Cardiac septum (tissue), 1 donor: ENCODE measurements at regions not wholly inside any gene's neighbourhood (a gene's known extent, or its start where the extent isn't known, plus 50 kb on each side); places are given as distances from the start of the nearest gene placed in this dataset.

Experiments used
- DNase-seq: peaks from one replicate; pipeline ENCODE4 v3.0.0-alpha.2; 2020; ENCODE audit warnings: low spot score
- intact Hi-C: fragments of 100-400 bp; cut with DNase I; formaldehyde crosslinking; loops from one replicate; pipeline ENCODE4 v1.14.0; 2022
- donor health status: DM: no; HTN: no; CAD: no.

DNA sequence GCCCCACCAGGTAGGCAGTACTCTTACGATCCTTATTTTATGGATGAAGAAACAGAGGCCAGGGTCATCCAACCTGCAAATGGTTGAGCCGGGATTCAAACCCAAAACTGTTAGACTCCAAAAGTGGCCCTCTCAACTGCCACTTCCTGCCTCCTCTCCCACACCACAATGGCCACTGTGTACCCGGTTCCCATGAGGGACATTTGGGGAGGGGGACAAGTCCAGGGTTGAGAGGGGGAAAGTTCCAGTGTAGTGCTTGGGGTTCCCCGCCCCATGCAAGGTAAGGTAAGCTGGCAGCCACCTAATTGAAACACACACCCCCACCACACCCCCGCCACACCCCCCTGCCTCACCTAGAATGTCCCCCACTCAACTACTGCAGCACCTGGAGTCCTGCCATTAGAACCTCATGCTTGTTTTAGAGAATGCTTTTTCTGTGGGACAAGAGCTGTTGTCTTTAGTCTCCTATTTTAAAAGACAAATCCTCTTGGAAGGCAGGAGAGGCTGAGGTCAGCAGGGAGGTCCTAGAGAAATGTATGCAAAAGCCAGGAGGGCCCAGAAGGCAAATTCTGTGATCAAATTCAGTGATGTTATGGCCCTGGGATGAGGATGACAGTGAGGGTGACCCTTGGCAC is 145.2 kb downstream of the ZFP36L2 start:
- intact Hi-C loops = loop anchor here (5.0 kb wide), 1 partner anchor 141 kb away; no protein-coding TSS in a partner anchor

DNA sequence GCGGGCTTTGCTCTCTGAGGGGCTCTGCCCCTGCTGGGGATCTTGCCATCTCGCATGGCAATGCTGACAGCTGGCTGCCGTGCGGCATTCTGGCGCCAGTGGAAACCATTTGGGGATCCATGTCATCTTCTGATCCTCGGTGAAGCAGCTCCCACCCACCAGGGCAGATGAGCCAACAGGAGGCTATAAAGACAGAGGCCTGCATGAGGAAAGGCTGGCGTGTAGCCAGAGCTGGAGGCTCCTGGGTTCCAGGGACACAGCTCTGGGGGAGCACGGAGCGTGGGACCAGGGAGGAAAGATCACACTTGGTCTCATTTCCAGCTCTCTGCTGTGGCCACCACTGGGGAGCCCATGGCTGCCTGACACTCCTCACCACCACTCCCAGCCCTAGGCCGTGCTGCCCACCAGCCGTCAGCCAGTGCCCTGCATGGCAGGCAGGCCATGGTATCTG is 145.8 kb downstream of the ZFP36L2 start:
- peak; percentile 71 for DNase-seq
- intact Hi-C loops = loop anchor here (5.0 kb wide), 1 partner anchor 142 kb away; no protein-coding TSS in a partner anchor

More for the DNA sequence above, 145.2 kb downstream of the ZFP36L2 start:
- peak; percentile 53 for DNase-seq

- intact Hi-C loops = no loop called here
- DNase-seq = peak; percentile 44
Measured at GRCh38 chr2:43078781-43079755, 147.3 kb downstream of the ZFP36L2 start.

GRCh38 chr2:43078301-43078700 is 148.1 kb downstream of the ZFP36L2 start:
- DNase-seq = peak; percentile 31
- intact Hi-C loops = no loop called here

DNA sequence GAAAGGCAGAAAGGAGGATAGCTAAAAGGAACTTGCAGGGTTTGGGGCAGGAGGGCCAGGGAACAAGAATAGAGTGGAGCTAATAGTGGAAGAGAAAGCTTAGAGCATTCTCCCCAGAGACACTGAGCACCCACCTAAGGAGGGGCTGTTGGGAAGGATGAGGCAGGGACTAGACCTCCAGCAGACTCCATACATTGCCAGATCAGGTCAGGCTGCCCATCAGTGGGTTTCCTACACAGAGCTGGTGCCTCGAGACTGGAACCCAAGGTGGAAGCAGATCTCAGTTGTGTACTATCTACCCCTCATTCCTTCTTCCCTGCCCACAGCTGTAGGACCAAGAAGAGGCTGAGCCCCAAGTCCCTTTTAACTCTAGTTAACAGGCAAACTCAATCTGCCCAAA is 148.5 kb downstream of the ZFP36L2 start:
- intact Hi-C loops = no loop called here
- DNase-seq = peak; percentile 33

GRCh38 chr2:43076676-43077075 is 149.7 kb downstream of the ZFP36L2 start:
- DNase-seq = peak; percentile 15
- intact Hi-C loops = no loop called here

DNA sequence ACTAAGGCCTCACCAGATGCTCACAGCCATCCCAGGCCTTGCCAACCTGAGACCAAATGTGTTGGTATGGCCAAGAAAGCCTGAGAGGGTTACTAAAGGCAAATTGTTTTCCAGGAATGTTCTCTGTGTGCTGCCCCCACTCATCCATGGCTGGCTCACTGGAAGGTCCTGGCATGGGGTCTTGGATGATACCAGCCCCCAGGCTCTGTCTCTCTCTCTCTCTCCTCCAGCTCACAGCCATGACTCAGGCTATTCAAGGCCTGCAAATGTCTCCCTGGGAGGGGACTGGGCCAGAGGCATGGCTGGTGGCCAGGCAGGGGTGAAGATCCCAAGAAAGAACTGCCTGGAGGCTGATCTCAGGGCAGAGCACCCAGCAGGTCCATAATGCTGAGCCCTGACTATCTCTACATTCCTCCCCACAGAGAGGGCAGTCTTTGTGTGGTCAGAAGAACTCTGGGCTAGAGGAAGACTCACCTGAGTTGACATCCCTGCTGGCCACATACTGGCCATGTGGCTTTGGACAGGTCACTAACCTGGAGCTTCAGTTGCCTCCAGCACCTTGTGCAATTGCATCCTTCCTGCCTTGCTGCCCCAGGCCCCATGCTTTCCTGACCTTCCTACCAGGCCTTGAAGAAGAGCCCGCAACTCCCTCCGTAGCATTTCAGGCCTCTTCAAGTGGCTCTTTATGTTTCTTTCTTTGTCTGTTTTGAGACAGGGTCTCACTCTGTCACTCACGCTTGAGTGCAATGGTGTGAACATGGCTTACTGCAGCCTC is 150.4 kb downstream of the ZFP36L2 start:
- intact Hi-C loops = no loop called here
- peak; percentile 70 for DNase-seq

- peak; percentile 82 for DNase-seq
- intact Hi-C loops = no loop called here
Measured at GRCh38 chr2:43075054-43075593, 151.3 kb downstream of the ZFP36L2 start.

DNA sequence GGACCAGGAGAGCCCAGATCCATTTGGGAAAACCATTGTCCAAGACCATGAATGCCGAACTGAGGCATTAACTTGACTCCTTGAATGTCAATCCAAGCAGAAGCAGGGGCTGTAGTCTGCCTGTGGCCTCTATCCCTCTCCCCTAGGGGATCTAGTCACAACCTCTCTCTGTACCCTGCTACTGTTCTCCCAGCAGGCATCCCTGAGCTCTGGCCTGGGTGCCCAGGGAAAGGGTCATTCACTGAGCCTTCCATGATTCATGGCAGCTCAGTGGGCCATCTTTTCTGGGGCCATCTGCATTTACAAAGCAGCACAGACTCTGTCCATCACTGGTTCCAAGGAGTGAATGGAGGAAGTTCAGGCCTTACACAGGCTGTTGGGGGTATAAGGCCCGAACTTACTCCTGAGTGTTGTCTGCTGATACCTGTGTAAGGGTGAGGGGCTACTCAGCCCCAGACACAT is 151.8 kb downstream of the ZFP36L2 start:
- intact Hi-C loops = loop anchor here (5.0 kb wide), 2 partner anchors 42 to 112 kb away; no protein-coding TSS in a partner anchor
- DNase-seq = peak; percentile 72

GRCh38 chr2:43074052-43074451 is 152.4 kb downstream of the ZFP36L2 start:
- intact Hi-C loops = loop anchor here (5.0 kb wide), 2 partner anchors 42 to 112 kb away; no protein-coding TSS in a partner anchor

DNA sequence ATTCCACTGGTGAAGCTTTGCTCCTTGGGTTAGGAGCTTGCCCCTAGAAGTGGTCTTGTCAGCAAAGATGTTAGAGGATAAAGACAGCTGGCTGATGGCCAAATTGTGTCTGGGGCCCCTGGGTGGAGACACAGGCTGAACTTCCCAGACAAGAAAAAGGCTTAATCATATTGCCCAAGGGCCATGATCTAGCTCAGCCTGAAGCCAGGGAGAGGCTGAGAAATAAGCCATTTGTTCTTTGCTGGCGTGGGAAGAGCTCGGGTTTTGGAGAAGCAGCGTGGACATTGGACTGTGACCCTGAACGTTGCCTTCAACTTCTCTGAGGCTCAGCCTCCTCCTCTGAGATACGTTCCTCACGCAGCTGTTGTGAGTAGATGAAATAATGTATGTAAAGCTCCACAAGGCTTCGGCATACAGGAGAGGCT is 153.0 kb downstream of the ZFP36L2 start:
- DNase-seq = peak; percentile 74
- intact Hi-C loops = loop anchor here (5.0 kb wide), 2 partner anchors 41 to 111 kb away; no protein-coding TSS in a partner anchor

More at GRCh38 chr2:43074052-43074451, 152.4 kb downstream of the ZFP36L2 start:
- peak; percentile 35 for DNase-seq

DNA sequence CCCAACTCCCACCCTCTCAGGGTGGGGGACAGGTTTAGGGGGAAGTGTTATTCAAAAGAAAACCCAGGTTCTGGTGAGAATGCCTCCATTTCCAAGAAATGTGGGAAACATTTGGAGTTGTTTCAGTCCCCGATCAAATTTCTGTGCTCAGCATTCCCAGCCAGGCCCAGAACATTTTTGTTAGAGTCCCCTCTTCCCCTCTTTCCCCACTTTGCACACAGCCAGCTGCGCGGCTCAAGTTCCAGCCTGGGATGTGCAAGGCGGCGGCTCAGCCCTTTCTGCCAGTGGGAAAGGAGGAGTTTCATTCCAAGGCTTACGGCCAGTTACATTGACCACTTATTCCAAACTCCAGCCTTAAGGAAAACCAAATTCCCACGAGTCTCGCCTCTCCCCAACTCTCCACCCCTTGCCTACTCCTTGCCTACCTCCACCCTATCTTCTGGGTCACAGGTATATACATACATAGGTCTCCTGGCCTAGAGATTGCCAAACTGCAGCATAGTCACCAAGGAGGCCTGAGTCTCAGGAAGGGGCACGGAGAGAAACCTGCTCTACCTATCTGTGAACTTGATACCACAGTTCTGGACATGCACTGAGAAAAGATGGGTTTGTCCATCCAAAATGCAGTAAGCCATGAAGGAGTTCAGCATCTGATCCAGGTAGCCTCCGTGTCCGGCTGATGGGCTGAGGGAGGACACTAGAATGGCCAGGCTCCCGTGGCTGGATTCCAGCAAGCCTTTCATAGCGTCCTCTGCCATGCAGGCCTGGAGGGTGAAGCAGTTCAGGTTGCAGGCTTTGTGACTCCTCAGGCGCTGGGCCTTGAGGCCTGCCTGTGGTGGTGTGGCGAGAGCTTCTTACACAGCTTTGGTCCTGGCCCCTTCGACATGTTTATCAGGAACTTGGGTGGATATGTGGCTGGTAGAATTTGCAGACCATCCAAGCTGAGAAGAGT is 154.5 kb downstream of the ZFP36L2 start:
- intact Hi-C loops = loop anchor here (5.0 kb wide), 2 partner anchors 40 to 110 kb away; no protein-coding TSS in a partner anchor
- peak; percentile 74 for DNase-seq

- intact Hi-C loops = loop anchor here (5.0 kb wide), 2 partner anchors 39 to 109 kb away; no protein-coding TSS in a partner anchor
- DNase-seq = peak; percentile 71
Measured at GRCh38 chr2:43070676-43071502, 155.5 kb downstream of the ZFP36L2 start.

GRCh38 chr2:43070030-43070429 is 156.4 kb downstream of the ZFP36L2 start:
- intact Hi-C loops = loop anchor here (5.0 kb wide), 2 partner anchors 38 to 108 kb away; no protein-coding TSS in a partner anchor

GRCh38 chr2:43068631-43069517 is 157.5 kb downstream of the ZFP36L2 start:
- no peak for DNase-seq
- intact Hi-C loops = no loop called here

More at GRCh38 chr2:43070030-43070429, 156.4 kb downstream of the ZFP36L2 start:
- peak; percentile 86 for DNase-seq

GRCh38 chr2:43068041-43068533 is 158.3 kb downstream of the ZFP36L2 start:
- intact Hi-C loops = no loop called here
- DNase-seq = no peak
